ENCODE measurements at regions not wholly inside any gene's neighbourhood (a gene's known extent, or its start where the extent isn't known, plus 50 kb on each side); places are given as distances from the start of the nearest gene placed in this dataset.

DNA sequence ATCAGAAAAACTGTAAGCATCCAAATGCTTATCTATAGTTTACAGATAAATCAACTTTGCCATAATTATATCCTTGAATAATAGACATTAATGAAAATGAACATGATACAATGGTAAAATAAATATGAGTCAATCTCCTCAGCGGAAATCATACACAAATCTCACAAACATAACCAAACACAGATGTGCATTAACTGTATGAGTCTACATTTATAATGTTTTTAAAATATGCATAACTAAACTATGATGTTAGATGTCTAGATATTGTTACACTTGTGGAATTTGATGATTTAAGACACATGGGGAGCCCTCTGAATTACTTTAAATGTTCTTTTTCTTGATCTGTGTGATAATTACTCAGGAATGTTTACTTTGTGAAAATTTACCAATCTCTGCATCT, 951.2 kb downstream of the TECRL start (continued):
- no peak for TF ChIP-seq CTCF (conservative IDR thresholded peaks at IDR 0.05; ENCODE audit: low read depth in 2 of 2)
- TF ChIP-seq NANOG (IDR thresholded peaks at IDR 0.05; ENCODE audit: borderline replicate concordance), result no peak
- no peak for TF ChIP-seq JUNB (IDR thresholded peaks at IDR 0.05; ENCODE audit: unreplicated experiment)

GRCh38 chr4:63440236-63440635, 969.0 kb downstream of the TECRL start:
- TF ChIP-seq ZNF331 (CRISPR knock-in tag; IDR thresholded peaks at IDR 0.05; ENCODE audit: low read depth), result no peak
- TF ChIP-seq STAT1 (IDR thresholded peaks at IDR 0.05; ENCODE audit: unreplicated experiment), result no peak
- no peak for TF ChIP-seq NANOG (IDR thresholded peaks at IDR 0.05; ENCODE audit: borderline replicate concordance)
- TF ChIP-seq ZNF114 (CRISPR knock-in tag; IDR thresholded peaks at IDR 0.05), result no peak
- Histone ChIP-seq H2AFZ (no peak overlapping the region), H3K79me2 (replicated peaks; ENCODE audit: insufficient read depth) (no peaks in the 10 kb centered on the region), H3K27me3 (ENCODE audit: insufficient read depth) (no peaks in the 10 kb centered on the region), H3K4me2 (no peak overlapping the region), H4K20me1 (replicated peaks; ENCODE audit: insufficient read depth) (no peaks in the 10 kb centered on the region), H3K4me1 (ENCODE audit: insufficient read depth) (no peaks in the 10 kb centered on the region), H3F3A (replicated peaks; ENCODE audit: low read depth) (no peaks in the 10 kb centered on the region), H3K36me3 (ENCODE audit: insufficient read depth) (no peaks in the 10 kb centered on the region; the same call in 1 of the 2 replicates), H3K9me2 (ENCODE audit: insufficient read depth) (peaks cover 3% of the 10 kb centered on the region; the same call in 1 of the 2 replicates), H3K27ac (ENCODE audit: low read depth) (no peak overlapping the region), H3K4me3 (no peak overlapping the region)
- no peaks in the 10 kb centered on the region for H3K27me3 Mint-ChIP-seq (ENCODE audit: insufficient read depth, low read depth, poor library complexity)
- no peaks in the 10 kb centered on the region for H3K36me3 Mint-ChIP-seq (ENCODE audit: low read depth)
- H3K4me3 Mint-ChIP-seq, result no peak overlapping the region
- H3K4me1 Mint-ChIP-seq, result no peaks in the 10 kb centered on the region
- DNase-seq (ENCODE audit: low spot score) (no peak), ATAC-seq (no peak)
- H3K27ac Mint-ChIP-seq, result no peak overlapping the region
- H3K9me3 Mint-ChIP-seq, result peaks cover 4% of the 10 kb centered on the region

DNA sequence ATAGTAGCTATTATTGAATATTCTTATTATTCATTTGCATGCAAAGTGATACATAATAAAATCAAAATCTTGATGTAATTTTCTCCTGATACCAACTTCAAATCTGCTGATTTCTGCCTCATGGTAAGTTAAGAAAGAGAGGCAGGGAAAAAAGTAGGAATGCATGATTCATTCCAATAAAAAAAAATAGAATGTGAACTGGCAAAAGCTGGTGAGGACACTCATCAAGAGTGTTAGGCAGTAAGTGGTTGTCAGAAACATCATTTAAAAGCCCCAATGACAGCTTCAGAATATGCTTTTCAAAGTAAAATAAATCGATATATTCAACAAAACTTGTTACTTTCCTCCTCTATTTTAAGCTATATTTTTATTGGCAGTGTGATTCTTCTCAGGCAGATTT, 979.1 kb downstream of the TECRL start:
- Histone ChIP-seq H3F3A (replicated peaks; ENCODE audit: low read depth) (no peaks in the 10 kb centered on the region), H3K27me3 (ENCODE audit: insufficient read depth) (no peaks in the 10 kb centered on the region), H4K20me1 (replicated peaks; ENCODE audit: insufficient read depth) (no peaks in the 10 kb centered on the region), H3K27ac (ENCODE audit: low read depth) (no peak overlapping the region), H3K4me2 (no peak overlapping the region), H3K4me1 (ENCODE audit: insufficient read depth) (no peaks in the 10 kb centered on the region), H3K79me2 (replicated peaks; ENCODE audit: insufficient read depth) (no peaks in the 10 kb centered on the region), H3K9me2 (ENCODE audit: insufficient read depth) (no peaks in the 10 kb centered on the region), H3K36me3 (ENCODE audit: insufficient read depth) (no peaks in the 10 kb centered on the region), H2AFZ (no peak overlapping the region), H3K4me3 (no peak overlapping the region)
- H3K27ac Mint-ChIP-seq, result no peak overlapping the region
- H3K4me1 Mint-ChIP-seq, result no peaks in the 10 kb centered on the region
- DNase-seq (ENCODE audit: low spot score) (no peak), ATAC-seq (no peak)
- H3K4me3 Mint-ChIP-seq, result no peak overlapping the region
- H3K9me3 Mint-ChIP-seq, result peaks cover 3% of the 10 kb centered on the region; the same call in 2 of the 3 replicates
- 0 out of 3 replicates have a peak, but pooled peaks cover 2% of the 10 kb centered on the region for H3K36me3 Mint-ChIP-seq (ENCODE audit: low read depth)
- no peaks in the 10 kb centered on the region for H3K27me3 Mint-ChIP-seq (ENCODE audit: insufficient read depth, low read depth, poor library complexity)
- TF ChIP-seq ZNF331 (CRISPR knock-in tag; IDR thresholded peaks at IDR 0.05; ENCODE audit: low read depth) (no peak), JUNB (IDR thresholded peaks at IDR 0.05; ENCODE audit: unreplicated experiment) (no peak), NANOG (IDR thresholded peaks at IDR 0.05; ENCODE audit: borderline replicate concordance) (no peak), STAT1 (IDR thresholded peaks at IDR 0.05; ENCODE audit: unreplicated experiment) (no peak), CREB1 (CRISPR knock-in tag; IDR thresholded peaks at IDR 0.05; ENCODE audit: low read depth) (no peak)
- TF ChIP-seq, protein P1, sequence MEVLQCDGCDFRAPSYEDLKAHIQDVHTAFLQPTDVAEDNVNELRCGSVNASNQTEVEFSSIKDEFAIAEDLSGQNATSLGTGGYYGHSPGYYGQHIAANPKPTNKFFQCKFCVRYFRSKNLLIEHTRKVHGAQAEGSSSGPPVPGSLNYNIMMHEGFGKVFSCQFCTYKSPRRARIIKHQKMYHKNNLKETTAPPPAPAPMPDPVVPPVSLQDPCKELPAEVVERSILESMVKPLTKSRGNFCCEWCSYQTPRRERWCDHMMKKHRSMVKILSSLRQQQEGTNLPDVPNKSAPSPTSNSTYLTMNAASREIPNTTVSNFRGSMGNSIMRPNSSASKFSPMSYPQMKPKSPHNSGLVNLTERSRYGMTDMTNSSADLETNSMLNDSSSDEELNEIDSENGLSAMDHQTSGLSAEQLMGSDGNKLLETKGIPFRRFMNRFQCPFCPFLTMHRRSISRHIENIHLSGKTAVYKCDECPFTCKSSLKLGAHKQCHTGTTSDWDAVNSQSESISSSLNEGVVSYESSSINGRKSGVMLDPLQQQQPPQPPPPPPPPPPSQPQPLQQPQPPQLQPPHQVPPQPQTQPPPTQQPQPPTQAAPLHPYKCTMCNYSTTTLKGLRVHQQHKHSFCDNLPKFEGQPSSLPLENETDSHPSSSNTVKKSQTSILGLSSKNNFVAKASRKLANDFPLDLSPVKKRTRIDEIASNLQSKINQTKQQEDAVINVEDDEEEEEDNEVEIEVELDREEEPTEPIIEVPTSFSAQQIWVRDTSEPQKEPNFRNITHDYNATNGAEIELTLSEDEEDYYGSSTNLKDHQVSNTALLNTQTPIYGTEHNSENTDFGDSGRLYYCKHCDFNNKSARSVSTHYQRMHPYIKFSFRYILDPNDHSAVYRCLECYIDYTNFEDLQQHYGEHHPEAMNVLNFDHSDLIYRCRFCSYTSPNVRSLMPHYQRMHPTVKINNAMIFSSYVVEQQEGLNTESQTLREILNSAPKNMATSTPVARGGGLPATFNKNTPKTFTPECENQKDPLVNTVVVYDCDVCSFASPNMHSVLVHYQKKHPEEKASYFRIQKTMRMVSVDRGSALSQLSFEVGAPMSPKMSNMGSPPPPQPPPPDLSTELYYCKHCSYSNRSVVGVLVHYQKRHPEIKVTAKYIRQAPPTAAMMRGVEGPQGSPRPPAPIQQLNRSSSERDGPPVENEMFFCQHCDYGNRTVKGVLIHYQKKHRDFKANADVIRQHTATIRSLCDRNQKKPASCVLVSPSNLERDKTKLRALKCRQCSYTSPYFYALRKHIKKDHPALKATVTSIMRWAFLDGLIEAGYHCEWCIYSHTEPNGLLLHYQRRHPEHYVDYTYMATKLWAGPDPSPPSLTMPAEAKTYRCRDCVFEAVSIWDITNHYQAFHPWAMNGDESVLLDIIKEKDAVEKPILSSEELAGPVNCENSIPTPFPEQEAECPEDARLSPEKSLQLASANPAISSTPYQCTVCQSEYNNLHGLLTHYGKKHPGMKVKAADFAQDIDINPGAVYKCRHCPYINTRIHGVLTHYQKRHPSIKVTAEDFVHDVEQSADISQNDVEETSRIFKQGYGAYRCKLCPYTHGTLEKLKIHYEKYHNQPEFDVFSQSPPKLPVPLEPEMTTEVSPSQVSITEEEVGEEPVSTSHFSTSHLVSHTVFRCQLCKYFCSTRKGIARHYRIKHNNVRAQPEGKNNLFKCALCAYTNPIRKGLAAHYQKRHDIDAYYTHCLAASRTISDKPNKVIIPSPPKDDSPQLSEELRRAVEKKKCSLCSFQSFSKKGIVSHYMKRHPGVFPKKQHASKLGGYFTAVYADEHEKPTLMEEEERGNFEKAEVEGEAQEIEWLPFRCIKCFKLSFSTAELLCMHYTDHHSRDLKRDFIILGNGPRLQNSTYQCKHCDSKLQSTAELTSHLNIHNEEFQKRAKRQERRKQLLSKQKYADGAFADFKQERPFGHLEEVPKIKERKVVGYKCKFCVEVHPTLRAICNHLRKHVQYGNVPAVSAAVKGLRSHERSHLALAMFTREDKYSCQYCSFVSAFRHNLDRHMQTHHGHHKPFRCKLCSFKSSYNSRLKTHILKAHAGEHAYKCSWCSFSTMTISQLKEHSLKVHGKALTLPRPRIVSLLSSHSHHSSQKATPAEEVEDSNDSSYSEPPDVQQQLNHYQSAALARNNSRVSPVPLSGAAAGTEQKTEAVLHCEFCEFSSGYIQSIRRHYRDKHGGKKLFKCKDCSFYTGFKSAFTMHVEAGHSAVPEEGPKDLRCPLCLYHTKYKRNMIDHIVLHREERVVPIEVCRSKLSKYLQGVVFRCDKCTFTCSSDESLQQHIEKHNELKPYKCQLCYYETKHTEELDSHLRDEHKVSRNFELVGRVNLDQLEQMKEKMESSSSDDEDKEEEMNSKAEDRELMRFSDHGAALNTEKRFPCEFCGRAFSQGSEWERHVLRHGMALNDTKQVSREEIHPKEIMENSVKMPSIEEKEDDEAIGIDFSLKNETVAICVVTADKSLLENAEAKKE (CRISPR knock-in tag; IDR thresholded peaks at IDR 0.05), result no peak
- TF ChIP-seq, protein P2, sequence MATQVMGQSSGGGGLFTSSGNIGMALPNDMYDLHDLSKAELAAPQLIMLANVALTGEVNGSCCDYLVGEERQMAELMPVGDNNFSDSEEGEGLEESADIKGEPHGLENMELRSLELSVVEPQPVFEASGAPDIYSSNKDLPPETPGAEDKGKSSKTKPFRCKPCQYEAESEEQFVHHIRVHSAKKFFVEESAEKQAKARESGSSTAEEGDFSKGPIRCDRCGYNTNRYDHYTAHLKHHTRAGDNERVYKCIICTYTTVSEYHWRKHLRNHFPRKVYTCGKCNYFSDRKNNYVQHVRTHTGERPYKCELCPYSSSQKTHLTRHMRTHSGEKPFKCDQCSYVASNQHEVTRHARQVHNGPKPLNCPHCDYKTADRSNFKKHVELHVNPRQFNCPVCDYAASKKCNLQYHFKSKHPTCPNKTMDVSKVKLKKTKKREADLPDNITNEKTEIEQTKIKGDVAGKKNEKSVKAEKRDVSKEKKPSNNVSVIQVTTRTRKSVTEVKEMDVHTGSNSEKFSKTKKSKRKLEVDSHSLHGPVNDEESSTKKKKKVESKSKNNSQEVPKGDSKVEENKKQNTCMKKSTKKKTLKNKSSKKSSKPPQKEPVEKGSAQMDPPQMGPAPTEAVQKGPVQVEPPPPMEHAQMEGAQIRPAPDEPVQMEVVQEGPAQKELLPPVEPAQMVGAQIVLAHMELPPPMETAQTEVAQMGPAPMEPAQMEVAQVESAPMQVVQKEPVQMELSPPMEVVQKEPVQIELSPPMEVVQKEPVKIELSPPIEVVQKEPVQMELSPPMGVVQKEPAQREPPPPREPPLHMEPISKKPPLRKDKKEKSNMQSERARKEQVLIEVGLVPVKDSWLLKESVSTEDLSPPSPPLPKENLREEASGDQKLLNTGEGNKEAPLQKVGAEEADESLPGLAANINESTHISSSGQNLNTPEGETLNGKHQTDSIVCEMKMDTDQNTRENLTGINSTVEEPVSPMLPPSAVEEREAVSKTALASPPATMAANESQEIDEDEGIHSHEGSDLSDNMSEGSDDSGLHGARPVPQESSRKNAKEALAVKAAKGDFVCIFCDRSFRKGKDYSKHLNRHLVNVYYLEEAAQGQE (IDR thresholded peaks at IDR 0.05; ENCODE audit: unreplicated experiment), result no peak
